ENCODE measurements at regions not wholly inside any gene's neighbourhood (a gene's known extent, or its start where the extent isn't known, plus 50 kb on each side); places are given as distances from the start of the nearest gene placed in this dataset.

GRCh38 chr10:8369666-8370065, 315.2 kb downstream of the GATA3 start:
- Histone ChIP-seq H3K36me3 (ENCODE audit: low read depth) (no peaks in the 10 kb centered on the region), H3K4me1 (ENCODE audit: low read depth) (no peaks in the 10 kb centered on the region), H3K9me3 (no peaks in the 10 kb centered on the region), H3K4me3 (no peak overlapping the region)
- ATAC-seq (no peak), DNase-seq (no peak)
- intact Hi-C loops (cut with DNase I, micrococcal nuclease), result no loop called here
- TF ChIP-seq CTCF (IDR thresholded peaks at IDR 0.05), result no peak

- ATAC-seq (no peak), DNase-seq (no peak)
- Histone ChIP-seq H3K9me3 (no peaks in the 10 kb centered on the region), H3K4me1 (ENCODE audit: low read depth) (no peaks in the 10 kb centered on the region), H3K36me3 (ENCODE audit: low read depth) (no peaks in the 10 kb centered on the region), H3K4me3 (no peak overlapping the region)
- no peak for TF ChIP-seq CTCF (IDR thresholded peaks at IDR 0.05)
- intact Hi-C loops (cut with DNase I, micrococcal nuclease), result no loop called here
Observed at GRCh38 chr10:8374334-8374733, 319.8 kb downstream of the GATA3 start.

- no peaks in the 10 kb centered on the region for H3K9me3 ChIP-seq
- no peaks in the 10 kb centered on the region for H3K4me1 ChIP-seq (ENCODE audit: low read depth)
- no peak overlapping the region for H3K4me3 ChIP-seq
- DNase-seq (no peak), ATAC-seq (no peak)
- H3K36me3 ChIP-seq (ENCODE audit: low read depth), result no peaks in the 10 kb centered on the region
- TF ChIP-seq CTCF (IDR thresholded peaks at IDR 0.05), result no peak
- intact Hi-C loops (cut with DNase I, micrococcal nuclease), result no loop called here
Observed at GRCh38 chr10:8375137-8375536, 320.6 kb downstream of the GATA3 start.

GRCh38 chr10:8378198-8378983, 323.9 kb downstream of the GATA3 start:
- no peak for TF ChIP-seq CTCF (IDR thresholded peaks at IDR 0.05)
- H3K9me3 ChIP-seq, result no peaks in the 10 kb centered on the region
- H3K36me3 ChIP-seq (ENCODE audit: low read depth), result no peaks in the 10 kb centered on the region
- ATAC-seq (no peak), DNase-seq (no peak)
- H3K4me1 ChIP-seq (ENCODE audit: low read depth), result no peaks in the 10 kb centered on the region
- intact Hi-C loops (cut with DNase I, micrococcal nuclease), result no loop called here
- H3K4me3 ChIP-seq, result no peak overlapping the region

GRCh38 chr10:8379906-8380832, 325.7 kb downstream of the GATA3 start:
- no peak for TF ChIP-seq CTCF (IDR thresholded peaks at IDR 0.05)
- no peaks in the 10 kb centered on the region for H3K4me1 ChIP-seq (ENCODE audit: low read depth)
- intact Hi-C loops (cut with DNase I, micrococcal nuclease), result no loop called here

More at GRCh38 chr10:8379906-8380832, 325.7 kb downstream of the GATA3 start:
- no peak for ATAC-seq
- Histone ChIP-seq H3K36me3 (ENCODE audit: low read depth) (no peaks in the 10 kb centered on the region), H3K9me3 (no peaks in the 10 kb centered on the region), H3K4me3 (no peak overlapping the region)
- DNase-seq, result no peak

Measured in mucosa of descending colon (tissue), 3 donors.